NT2/D1 (cell line): ENCODE measurements at regions not wholly inside any gene's neighbourhood (a gene's known extent, or its start where the extent isn't known, plus 50 kb on each side); places are given as distances from the start of the nearest gene placed in this dataset.

Source experiments
- DNase-seq: peaks from one replicate; pipeline ENCODE4 v3.0.0-alpha.2; 2011; ENCODE audit warnings: low read depth, low spot score
- H3K27me3 ChIP-seq: 2 replicates; pipeline ENCODE4 v1.6.0; 2011; ENCODE audit warnings: mild to moderate bottlenecking; ENCODE audit not compliant: insufficient read length, insufficient read depth
- H3K36me3 ChIP-seq: 2 replicates; pipeline ENCODE4 v1.6.1; 2011; ENCODE audit warnings: mild to moderate bottlenecking, low read length, mixed read lengths; ENCODE audit not compliant: insufficient read depth, insufficient read length
- H3K4me1 ChIP-seq: 2 replicates; pipeline ENCODE4 v1.5.1; 2011; ENCODE audit not compliant: insufficient read depth, insufficient read length
- H3K4me3 ChIP-seq: 2 replicates; pipeline ENCODE4 v1.5.1; 2011; ENCODE audit warnings: low read depth; ENCODE audit not compliant: insufficient read length
- H3K9ac ChIP-seq: 2 replicates; pipeline ENCODE4 v1.6.0; 2011; ENCODE audit warnings: low read depth; ENCODE audit not compliant: insufficient read length
- H3K9me3 ChIP-seq: 2 replicates; pipeline ENCODE4 v1.5.1; 2011; ENCODE audit warnings: mild to moderate bottlenecking, low read length; ENCODE audit not compliant: insufficient read depth
- SUZ12 ChIP-seq: IDR thresholded peaks from 2 replicates; pipeline ENCODE4 v1.6.1; 2011; ENCODE audit not compliant: insufficient read length, insufficient read depth; ENCODE audit errors: extremely low read depth
- YY1 ChIP-seq: IDR thresholded peaks from 2 replicates; pipeline ENCODE4 v1.6.1; 2011; ENCODE audit not compliant: insufficient read length, insufficient read depth
- ZNF274 ChIP-seq: IDR thresholded peaks from 2 replicates; pipeline ENCODE4 v1.6.1; 2011; ENCODE audit warnings: mild to moderate bottlenecking, low read depth, low read length

- no peak for DNase-seq
- Histone ChIP-seq H3K9ac (no peak overlapping the region), H3K9me3 (no peaks in the 10 kb centered on the region), H3K4me1 (no peaks in the 10 kb centered on the region), H3K4me3 (no peak overlapping the region), H3K27me3 (no peaks in the 10 kb centered on the region), H3K36me3 (no peaks in the 10 kb centered on the region)
- TF ChIP-seq ZNF274 (no peak), SUZ12 (no peak), YY1 (no peak)
Observed at GRCh38 chr11:27916541-27917100, 191.3 kb downstream of the KIF18A start.

- Histone ChIP-seq H3K9ac (no peak overlapping the region), H3K4me1 (no peaks in the 10 kb centered on the region), H3K9me3 (no peaks in the 10 kb centered on the region), H3K4me3 (no peak overlapping the region), H3K36me3 (no peaks in the 10 kb centered on the region), H3K27me3 (no peaks in the 10 kb centered on the region)
- TF ChIP-seq ZNF274 = no peak
- no peak for TF ChIP-seq YY1
- no peak for TF ChIP-seq SUZ12
- no peak for DNase-seq
Observed at GRCh38 chr11:27914080-27914479, 193.9 kb downstream of the KIF18A start.

GRCh38 chr11:27913650-27914049, 194.3 kb downstream of the KIF18A start:
- H3K36me3 ChIP-seq = no peaks in the 10 kb centered on the region
- DNase-seq = no peak
- no peak overlapping the region for H3K9ac ChIP-seq
- TF ChIP-seq ZNF274 = no peak
- no peak for TF ChIP-seq YY1
- TF ChIP-seq SUZ12 = no peak
- no peaks in the 10 kb centered on the region for H3K9me3 ChIP-seq
- no peaks in the 10 kb centered on the region for H3K4me1 ChIP-seq
- H3K4me3 ChIP-seq = no peak overlapping the region
- no peaks in the 10 kb centered on the region for H3K27me3 ChIP-seq

- Histone ChIP-seq H3K36me3 (no peaks in the 10 kb centered on the region), H3K9ac (no peak overlapping the region), H3K4me3 (no peak overlapping the region), H3K4me1 (no peaks in the 10 kb centered on the region), H3K9me3 (no peaks in the 10 kb centered on the region), H3K27me3 (no peaks in the 10 kb centered on the region)
- no peak for DNase-seq
- TF ChIP-seq SUZ12 = no peak
- TF ChIP-seq YY1 = no peak
- no peak for TF ChIP-seq ZNF274
Observed at GRCh38 chr11:27912916-27913315, 195.0 kb downstream of the KIF18A start.

- DNase-seq = no peak
- H3K9ac ChIP-seq = no peak overlapping the region
- H3K27me3 ChIP-seq = no peaks in the 10 kb centered on the region
- H3K36me3 ChIP-seq = no peaks in the 10 kb centered on the region
- TF ChIP-seq ZNF274 = no peak
- no peak for TF ChIP-seq SUZ12
- no peak for TF ChIP-seq YY1
- H3K4me3 ChIP-seq = no peak overlapping the region
- H3K9me3 ChIP-seq = no peaks in the 10 kb centered on the region
- H3K4me1 ChIP-seq = no peaks in the 10 kb centered on the region
Observed at GRCh38 chr11:27910186-27910931, 197.6 kb downstream of the KIF18A start.

- Histone ChIP-seq H3K4me3 (no peak overlapping the region), H3K4me1 (no peaks in the 10 kb centered on the region), H3K9me3 (no peaks in the 10 kb centered on the region), H3K36me3 (no peaks in the 10 kb centered on the region), H3K27me3 (no peaks in the 10 kb centered on the region), H3K9ac (no peak overlapping the region)
- TF ChIP-seq ZNF274 = no peak
- no peak for DNase-seq
Observed at GRCh38 chr11:27909386-27909785, 198.6 kb downstream of the KIF18A start.

- no peak for DNase-seq
- H3K9ac ChIP-seq = no peak overlapping the region
- no peaks in the 10 kb centered on the region for H3K9me3 ChIP-seq
- H3K27me3 ChIP-seq = no peaks in the 10 kb centered on the region
- H3K4me1 ChIP-seq = no peaks in the 10 kb centered on the region
- no peak overlapping the region for H3K4me3 ChIP-seq
- H3K36me3 ChIP-seq = no peaks in the 10 kb centered on the region
- no peak for TF ChIP-seq ZNF274
- TF ChIP-seq YY1 = no peak
- TF ChIP-seq SUZ12 = no peak
Observed at GRCh38 chr11:27908621-27909020, 199.3 kb downstream of the KIF18A start.
